Endothelial cell of umbilical vein (primary cell): ENCODE measurements at regions not wholly inside any gene's neighbourhood (a gene's known extent, or its start where the extent isn't known, plus 50 kb on each side); places are given as distances from the start of the nearest gene placed in this dataset.

Source experiments
- CTCF ChIP-seq, 2 donors: IDR thresholded peaks; 1 replicate in 1 of 2; 2 replicates in 1 of 2; pipeline ENCODE4 v1.5.1; 2011; ENCODE audit warnings: low read length in 2 of 2, mild to moderate bottlenecking in 2 of 2, moderate library complexity in 2 of 2, control low read depth in 1 of 2, inconsistent platforms in 1 of 2, low read depth in 1 of 2; ENCODE audit not compliant: insufficient read depth in 1 of 2; ENCODE audit errors: extremely low read depth in 1 of 2
- EZH2 ChIP-seq: IDR thresholded peaks from 2 replicates; pipeline ENCODE4 v1.6.1; 2012; ENCODE audit warnings: borderline replicate concordance, low read depth, mild to moderate bottlenecking, moderate library complexity, low read length, inconsistent platforms; ENCODE audit not compliant: severe bottlenecking
- POLR2A ChIP-seq: IDR thresholded peaks from 2 replicates; pipeline ENCODE4 v1.6.1; 2012; ENCODE audit warnings: low read depth, mild to moderate bottlenecking, control low read depth, low read length
- POLR2AphosphoS5 ChIP-seq: IDR thresholded peaks from 2 replicates; pipeline ENCODE4 v1.6.1; 2012; ENCODE audit warnings: low read depth, mild to moderate bottlenecking, control low read depth, low read length, moderate library complexity; ENCODE audit not compliant: insufficient read depth

GRCh38 chr6:76881414-76881813 lies 581.9 kb downstream of the HTR1B start:
- TF ChIP-seq EZH2, result no peak
- no peak for TF ChIP-seq POLR2A
- no peak for TF ChIP-seq CTCF (IDR thresholded peaks at IDR 0.05; ENCODE audit: extremely low read depth in 1 of 2, insufficient read depth in 1 of 2, low read depth in 1 of 2, low read length in 2 of 2)
- TF ChIP-seq POLR2AphosphoS5, result no peak
